ENCODE measurements at regions not wholly inside any gene's neighbourhood (a gene's known extent, or its start where the extent isn't known, plus 50 kb on each side); places are given as distances from the start of the nearest gene placed in this dataset.

- Mint-ChIP-seq H3K27me3 (ENCODE audit: insufficient read depth) (no peaks in the 10 kb centered on the region), H3K36me3 (ENCODE audit: low read depth) (peaks cover 19% of the 10 kb centered on the region), H3K4me3 (no peak overlapping the region), H3K27ac (peak overlapping the region; percentile 20), H3K4me1 (peaks cover 51% of the 10 kb centered on the region), H3K9me3 (no peaks in the 10 kb centered on the region)
- no peak overlapping the region for H3K9ac ChIP-seq (ENCODE audit: extremely low read depth, low read length, poor library complexity, severe bottlenecking)
- H3K27ac ChIP-seq (ENCODE audit: low read depth, low read length) = no peak overlapping the region
- DNase-seq = peak; percentile 56
- TF ChIP-seq CTCF (conservative IDR thresholded peaks at IDR 0.05) = no peak
- H3K36me3 ChIP-seq (ENCODE audit: control insufficient read depth, insufficient read depth, low read length) = no peaks in the 10 kb centered on the region
- H3K27me3 ChIP-seq (ENCODE audit: control insufficient read depth, insufficient read depth, low read length, poor library complexity, severe bottlenecking) = no peaks in the 10 kb centered on the region
- no peak overlapping the region for H3K4me3 ChIP-seq (ENCODE audit: low read length)
- H3K4me1 ChIP-seq (ENCODE audit: control insufficient read depth, insufficient read depth, low read length) = peaks cover 17% of the 10 kb centered on the region
- 43 to 75% methylated on average over 1 to 2 of the region's 2 CpGs for WGBS, 2 experiments (ENCODE audit: insufficient coverage in 1 of 2, insufficient read length in 1 of 2)
- no peaks in the 10 kb centered on the region for H3K9me3 ChIP-seq (ENCODE audit: control insufficient read depth, low read length)
Observed at GRCh38 chr5:147095740-147096139, 139.1 kb upstream of the STK32A start.

GRCh38 chr5:147098233-147098790, 136.5 kb upstream of the STK32A start:
- TF ChIP-seq CTCF (conservative IDR thresholded peaks at IDR 0.05) = peak; percentile 87
- Histone ChIP-seq H3K36me3 (ENCODE audit: control insufficient read depth, insufficient read depth, low read length) (no peaks in the 10 kb centered on the region), H3K9ac (ENCODE audit: extremely low read depth, low read length, poor library complexity, severe bottlenecking) (no peak overlapping the region), H3K27ac (ENCODE audit: low read depth, low read length) (peak overlapping the region; percentile 7), H3K27me3 (ENCODE audit: control insufficient read depth, insufficient read depth, low read length, poor library complexity, severe bottlenecking) (no peaks in the 10 kb centered on the region), H3K4me1 (ENCODE audit: control insufficient read depth, insufficient read depth, low read length) (peaks cover 14% of the 10 kb centered on the region), H3K4me3 (ENCODE audit: low read length) (no peak overlapping the region), H3K9me3 (ENCODE audit: control insufficient read depth, low read length) (no peaks in the 10 kb centered on the region)
- Mint-ChIP-seq H3K27me3 (ENCODE audit: insufficient read depth) (no peaks in the 10 kb centered on the region), H3K9me3 (no peaks in the 10 kb centered on the region), H3K4me1 (peaks cover 36% of the 10 kb centered on the region), H3K4me3 (no peak overlapping the region), H3K36me3 (ENCODE audit: low read depth) (peaks cover 19% of the 10 kb centered on the region), H3K27ac (peak overlapping the region; percentile 45)
- peak; percentile 86 for DNase-seq
- WGBS, 2 experiments (ENCODE audit: insufficient coverage in 1 of 2, insufficient read length in 1 of 2) = 28 to 36% methylated on average over 2 to 5 of the region's 5 CpGs

GRCh38 chr5:147101659-147102369, 133.0 kb upstream of the STK32A start:
- no peaks in the 10 kb centered on the region for H3K9me3 ChIP-seq (ENCODE audit: control insufficient read depth, low read length)
- H3K27me3 Mint-ChIP-seq (ENCODE audit: insufficient read depth) = no peaks in the 10 kb centered on the region
- peaks cover 6% of the 10 kb centered on the region for H3K4me1 ChIP-seq (ENCODE audit: control insufficient read depth, insufficient read depth, low read length)
- no peak for TF ChIP-seq CTCF (conservative IDR thresholded peaks at IDR 0.05)
- H3K27ac ChIP-seq (ENCODE audit: low read depth, low read length) = no peak overlapping the region
- peaks cover 10% of the 10 kb centered on the region for H3K4me1 Mint-ChIP-seq
- 97% methylated on average over 5 to 6 of the region's 6 CpGs for WGBS, 2 experiments (ENCODE audit: insufficient coverage in 1 of 2, insufficient read length in 1 of 2)
- no peak overlapping the region for H3K9ac ChIP-seq (ENCODE audit: extremely low read depth, low read length, poor library complexity, severe bottlenecking)
- H3K27ac Mint-ChIP-seq = no peak overlapping the region
- no peaks in the 10 kb centered on the region for H3K36me3 ChIP-seq (ENCODE audit: control insufficient read depth, insufficient read depth, low read length)
- no peak overlapping the region for H3K4me3 ChIP-seq (ENCODE audit: low read length)
- H3K27me3 ChIP-seq (ENCODE audit: control insufficient read depth, insufficient read depth, low read length, poor library complexity, severe bottlenecking) = no peaks in the 10 kb centered on the region
- no peaks in the 10 kb centered on the region for H3K9me3 Mint-ChIP-seq
- no peak overlapping the region for H3K4me3 Mint-ChIP-seq
- H3K36me3 Mint-ChIP-seq (ENCODE audit: low read depth) = peaks cover 22% of the 10 kb centered on the region
- no peak for DNase-seq

All from endodermal cell (in vitro differentiated cells).